GM12878 (cell line): ENCODE measurements at regions not wholly inside any gene's neighbourhood (a gene's known extent, or its start where the extent isn't known, plus 50 kb on each side); places are given as distances from the start of the nearest gene placed in this dataset.

Experiments
- ATAC-seq: fragments of 200-7000 bp; cut with Tn5 transposase; 3 replicates; pipeline ENCODE4 v1.9.1; 2020; ENCODE audit warnings: mild to moderate bottlenecking, moderate library complexity
- BruUV-seq: library from RNA; stranded (reverse); fragments of 400-500 nt; replicated peaks from 2 replicates; lab custom pipeline; 2021; lab: Mats Ljungman, UMichigan
- CTCF ChIA-PET: fragments of 300-600 bp; sonication (Branson Sonifier 250); formaldehyde crosslinking; extraction: SDS; loops from one replicate; lab custom pipeline; 2021; ENCODE audit warnings: inconsistent platforms; lab: Yijun Ruan, JAX
- POLR2A ChIA-PET: fragments of 350-600 bp; formaldehyde crosslinking; extraction: SDS; loops from one replicate; lab custom pipeline; 2021; ENCODE audit warnings: inconsistent platforms; lab: Charles Lee
- RAD21 ChIA-PET: fragments of 300-600 bp; sonication (Branson Sonifier 250); formaldehyde crosslinking; loops from one replicate; lab custom pipeline; 2023; ENCODE audit warnings: antibody characterized with exemption; ENCODE audit not compliant: unreplicated experiment; lab: Charles Lee
- SMC1A ChIA-PET: fragments of 300-600 bp; sonication (Branson Sonifier 250); formaldehyde crosslinking; loops from one replicate; lab custom pipeline; 2023; ENCODE audit not compliant: unreplicated experiment, uncharacterized antibody; lab: Charles Lee
- DNase-seq: peaks from one replicate; pipeline ENCODE4 v3.0.0-alpha.2; 2011; ENCODE audit warnings: low read depth, low spot score
- FAIRE-seq: peaks from 3 replicates; lab custom pipeline; 2011; peaks lifted over from hg19 to GRCh38; lab: Jason Lieb, UNC
- H2AFZ ChIP-seq: 2 replicates; pipeline ENCODE4 v1.6.0; 2011; ENCODE audit warnings: low read depth, low read length, control low read depth; ENCODE audit not compliant: control insufficient read depth
- H3K27ac ChIP-seq: 2 replicates; pipeline ENCODE4 v1.5.1; 2011; ENCODE audit warnings: control low read depth; ENCODE audit not compliant: control insufficient read depth, insufficient read depth
- H3K27me3 ChIP-seq, 2 experiments: replicated peaks in 1 of 2; 2 replicates each; pipeline versions ENCODE4 v1.6.0 to v1.6.1; 2011; ENCODE audit warnings: low read length in 1 of 2; ENCODE audit not compliant: control insufficient read depth in 2 of 2, insufficient read depth in 2 of 2
- H3K36me3 ChIP-seq, 2 experiments: 2 replicates each; pipeline ENCODE4 v1.5.1; 2011; ENCODE audit warnings: low read length in 1 of 2; ENCODE audit not compliant: control insufficient read depth in 2 of 2, insufficient read depth in 2 of 2
- H3K4me1 ChIP-seq: 2 replicates; pipeline ENCODE4 v1.6.1; 2011; ENCODE audit warnings: mild to moderate bottlenecking, low read length, moderate library complexity, mixed read lengths; ENCODE audit not compliant: control insufficient read depth, insufficient read depth
- H3K4me2 ChIP-seq: 2 replicates; pipeline ENCODE4 v1.6.0; 2011; ENCODE audit warnings: control low read depth; ENCODE audit not compliant: control insufficient read depth, insufficient read depth
- H3K4me3 ChIP-seq: fragments of 200-600 bp; sonication (generic); 2 replicates; pipeline ENCODE4 v1.5.1; 2016
- H3K79me2 ChIP-seq: 2 replicates; pipeline ENCODE4 v1.6.0; 2011; ENCODE audit warnings: low read length; ENCODE audit not compliant: control insufficient read depth, insufficient read depth
- H3K9ac ChIP-seq: 2 replicates; pipeline ENCODE4 v1.8.0; 2011; ENCODE audit warnings: low read length, control low read depth, mixed read lengths; ENCODE audit not compliant: control insufficient read depth, insufficient read depth
- H3K9me3 ChIP-seq: replicated peaks from 3 replicates; pipeline ENCODE4 v1.5.1; 2011; ENCODE audit warnings: mild to moderate bottlenecking, low read length; ENCODE audit not compliant: control insufficient read depth, insufficient read depth
- H4K20me1 ChIP-seq: 2 replicates; pipeline ENCODE4 v1.6.0; 2011; ENCODE audit not compliant: control insufficient read depth, insufficient read depth
- BACH1 ChIP-seq: fragments of 450-650 bp; IDR thresholded peaks from 2 replicates; pipeline ENCODE4 v1.6.1; 2017; ENCODE audit warnings: mild to moderate bottlenecking, borderline replicate concordance
- BHLHE40 ChIP-seq, 2 experiments: fragments of 450-650 bp in 1 of 2; IDR thresholded peaks; 2 replicates each; pipeline ENCODE4 v1.6.1; 2011 to 2017; ENCODE audit warnings: low read depth in 2 of 2, borderline replicate concordance in 1 of 2, improper control_type of control experiment in 1 of 2, low read length in 1 of 2, mild to moderate bottlenecking in 1 of 2
- BRCA1 ChIP-seq: IDR thresholded peaks from 2 replicates; pipeline ENCODE4 v1.6.1; 2011; ENCODE audit warnings: low read depth, low read length, improper control_type of control experiment
- CBX3 ChIP-seq: fragments of 200-600 bp; sonication (generic); IDR thresholded peaks from 2 replicates; pipeline ENCODE4 v1.6.1; 2016; ENCODE audit warnings: low read depth, borderline replicate concordance
- CREB1 ChIP-seq: IDR thresholded peaks from 2 replicates; pipeline ENCODE4 v1.6.1; 2012; ENCODE audit warnings: low read depth, mild to moderate bottlenecking, inconsistent platforms
- ESRRA ChIP-seq: IDR thresholded peaks from 2 replicates; pipeline ENCODE4 v1.6.1; 2012; ENCODE audit warnings: mild to moderate bottlenecking, low read length, improper control_type of control experiment
- EZH2 ChIP-seq: IDR thresholded peaks from 2 replicates; pipeline ENCODE4 v1.6.1; 2012; ENCODE audit warnings: low read depth, mild to moderate bottlenecking, control low read depth, inconsistent platforms, low read length, borderline replicate concordance; ENCODE audit not compliant: control insufficient read depth
- MTA3 ChIP-seq: IDR thresholded peaks from 2 replicates; pipeline ENCODE4 v1.6.1; 2012; ENCODE audit warnings: low read length, inconsistent platforms, borderline replicate concordance
- NKRF ChIP-seq: fragments of 450-650 bp; conservative IDR thresholded peaks from 2 replicates; pipeline ENCODE4 v1.6.1; 2017; ENCODE audit warnings: mild to moderate bottlenecking, moderate library complexity
- PAX8 ChIP-seq: fragments of 450-650 bp; IDR thresholded peaks from 2 replicates; pipeline ENCODE4 v1.6.1; 2017; ENCODE audit warnings: mild to moderate bottlenecking, moderate library complexity
- POLR2A ChIP-seq: IDR thresholded peaks from 2 replicates; pipeline ENCODE4 v1.6.1; 2011; ENCODE audit warnings: low read depth, mild to moderate bottlenecking, low read length
- POLR2AphosphoS5 ChIP-seq: IDR thresholded peaks from 2 replicates; pipeline ENCODE4 v1.6.1; 2011; ENCODE audit warnings: mild to moderate bottlenecking, low read length, inconsistent platforms
- SPI1 ChIP-seq: IDR thresholded peaks from 2 replicates; pipeline ENCODE4 v1.6.1; 2011; ENCODE audit warnings: low read depth, mild to moderate bottlenecking, low read length, moderate library complexity, borderline replicate concordance; ENCODE audit not compliant: insufficient read depth
- TCF3 ChIP-seq: IDR thresholded peaks from 2 replicates; pipeline ENCODE4 v1.6.1; 2012; ENCODE audit warnings: low read depth, mild to moderate bottlenecking, low read length, borderline replicate concordance; ENCODE audit not compliant: insufficient read depth
- YBX1 ChIP-seq: fragments of 450-650 bp; IDR thresholded peaks from 2 replicates; pipeline ENCODE4 v1.6.1; 2016; ENCODE audit warnings: antibody characterized with exemption
- YY1 ChIP-seq: IDR thresholded peaks from 2 replicates; pipeline ENCODE4 v1.6.1; 2011; ENCODE audit warnings: low read depth, mild to moderate bottlenecking, low read length
- ZBTB4 ChIP-seq: fragments of 450-650 bp; formaldehyde crosslinking; IDR thresholded peaks from 2 replicates; pipeline ENCODE4 v1.4.0; 2022; ENCODE audit warnings: mild to moderate bottlenecking, moderate library complexity
- ZSCAN29 ChIP-seq: fragments of 450-650 bp; IDR thresholded peaks from 2 replicates; pipeline ENCODE4 v1.6.1; 2017; ENCODE audit warnings: mild to moderate bottlenecking, moderate library complexity
- WGBS: methylation state at CpG from one replicate; pipeline ENCODE4 v1.1.6; 2016; ENCODE audit warnings: low lambda C conversion rate; ENCODE audit not compliant: insufficient replicate concordance, insufficient coverage; ENCODE audit errors: missing lambda C conversion rate; 5-methylcytosine and 5-hydroxymethylcytosine counted together
- in situ Hi-C: fragments of 300-500 bp; cut with MboI; formaldehyde crosslinking; loops from 9 replicates; pipeline ENCODE4 v1.14.3; 2018; ENCODE audit warnings: mixed read lengths
- intact Hi-C: fragments of 100-400 bp; cut with micrococcal nuclease; formaldehyde crosslinking; loops from one replicate; pipeline ENCODE4 v1.14.2; 2022; ENCODE audit not compliant: unreplicated experiment

- ChIA-PET CTCF (no interaction called here), POLR2A (no interaction called here), SMC1A (no interaction called here), RAD21 (no interaction called here)
- in situ Hi-C loops, result no loop called here
- intact Hi-C loops, result no loop called here
- no peaks in the 10 kb centered on the region for H3K9me3 ChIP-seq
- H2AFZ ChIP-seq, result no peak overlapping the region
- H3K36me3 ChIP-seq, result no peaks in the 10 kb centered on the region
- FAIRE-seq, result no peak
- no peaks in the 10 kb centered on the region for H3K27me3 ChIP-seq
- no TSS peak for BruUV-seq
- H3K4me2 ChIP-seq, result no peak overlapping the region
- WGBS, result 11% methylated on average over 1 of the region's 1 CpG
- no peak overlapping the region for H3K4me3 ChIP-seq
- DNase-seq, result no peak
- H3K9ac ChIP-seq, result no peak overlapping the region
- no peaks in the 10 kb centered on the region for H4K20me1 ChIP-seq
- TF ChIP-seq ESRRA (no peak), ZBTB4 (CRISPR knock-in tag) (no peak), MTA3 (no peak), NKRF (no peak), EZH2 (no peak), CBX3 (no peak), BRCA1 (no peak), POLR2AphosphoS5 (no peak), YY1 (no peak), ZSCAN29 (no peak), YBX1 (no peak), BHLHE40 (IDR thresholded peaks at IDR 0.05; ENCODE audit: borderline replicate concordance in 1 of 2, low read depth in 2 of 2, low read length in 1 of 2) (no peak), POLR2A (no peak), CREB1 (no peak), PAX8 (no peak), TCF3 (no peak), BACH1 (no peak), SPI1 (no peak)
- no peaks in the 10 kb centered on the region for H3K79me2 ChIP-seq
- no peaks in the 10 kb centered on the region for H3K4me1 ChIP-seq
- H3K27ac ChIP-seq, result no peak overlapping the region
- ATAC-seq, result no peak
Observed at GRCh38 chrX:35251226-35251625, 308.6 kb downstream of the FAM47B start.
